ENCODE measurements at regions not wholly inside any gene's neighbourhood (a gene's known extent, or its start where the extent isn't known, plus 50 kb on each side); places are given as distances from the start of the nearest gene placed in this dataset.

GRCh38 chr5:123813264-123813663 lies 301.3 kb downstream of the CSNK1G3 start:
- TF ChIP-seq CTCF (IDR thresholded peaks at IDR 0.05) (no peak), POLR2A (IDR thresholded peaks at IDR 0.05) (no peak)

All from thyroid gland (tissue), 4 donors.